ENCODE measurements at regions not wholly inside any gene's neighbourhood (a gene's known extent, or its start where the extent isn't known, plus 50 kb on each side); places are given as distances from the start of the nearest gene placed in this dataset.

GRCh38 chr5:136642976-136643375, 277.6 kb upstream of the TRPC7 start:
- Histone ChIP-seq H3K9me2 (ENCODE audit: insufficient read depth, low read length) (no peaks in the 10 kb centered on the region), H3K79me2 (replicated peaks; ENCODE audit: insufficient read depth, low read length) (no peaks in the 10 kb centered on the region), H3K27ac (ENCODE audit: low read length) (no peak overlapping the region), H2AFZ (ENCODE audit: low read depth, low read length) (no peak overlapping the region), H3K4me2 (ENCODE audit: low read length) (no peak overlapping the region), H3K9me3 (ENCODE audit: low read length) (no peaks in the 10 kb centered on the region), H4K20me1 (ENCODE audit: insufficient read depth) (no peaks in the 10 kb centered on the region), H3K27me3 (ENCODE audit: insufficient read depth, low read depth, low read length) (no peaks in the 10 kb centered on the region), H3K9ac (ENCODE audit: low read length) (no peak overlapping the region), H3K4me3 (ENCODE audit: low read length) (no peak overlapping the region), H3K36me3 (ENCODE audit: insufficient read depth, low read length) (no peaks in the 10 kb centered on the region), H3F3A (ENCODE audit: insufficient read depth, low read length, poor library complexity, severe bottlenecking) (no peaks in the 10 kb centered on the region)
- TF ChIP-seq MXI1 (conservative IDR thresholded peaks at IDR 0.05; ENCODE audit: poor library complexity, severe bottlenecking) (no peak), SMC3 (conservative IDR thresholded peaks at IDR 0.05; ENCODE audit: poor library complexity) (no peak), TAF1 (IDR thresholded peaks at IDR 0.05; ENCODE audit: low read depth) (no peak), POLR2AphosphoS5 (IDR thresholded peaks at IDR 0.05) (no peak), EP300 (conservative IDR thresholded peaks at IDR 0.05; ENCODE audit: poor library complexity, severe bottlenecking) (no peak), CTCF (IDR thresholded peaks at IDR 0.05; ENCODE audit: poor library complexity, severe bottlenecking) (no peak), RAD21 (conservative IDR thresholded peaks at IDR 0.05) (no peak), REST (IDR thresholded peaks at IDR 0.05; ENCODE audit: borderline replicate concordance) (no peak), EZH2 (IDR thresholded peaks at IDR 0.05; ENCODE audit: borderline replicate concordance, insufficient read depth, low read length, poor library complexity, severe bottlenecking) (no peak)

- Histone ChIP-seq H2AFZ (ENCODE audit: low read depth, low read length) (no peak overlapping the region), H3K9me2 (ENCODE audit: insufficient read depth, low read length) (no peaks in the 10 kb centered on the region), H3K4me3 (ENCODE audit: low read length) (no peak overlapping the region), H3K27ac (ENCODE audit: low read length) (no peak overlapping the region), H3K27me3 (ENCODE audit: insufficient read depth, low read depth, low read length) (no peaks in the 10 kb centered on the region), H3F3A (ENCODE audit: insufficient read depth, low read length, poor library complexity, severe bottlenecking) (no peaks in the 10 kb centered on the region), H3K9ac (ENCODE audit: low read length) (no peak overlapping the region), H3K9me3 (ENCODE audit: low read length) (no peaks in the 10 kb centered on the region), H3K4me2 (ENCODE audit: low read length) (no peak overlapping the region), H3K79me2 (replicated peaks; ENCODE audit: insufficient read depth, low read length) (no peaks in the 10 kb centered on the region), H4K20me1 (ENCODE audit: insufficient read depth) (no peaks in the 10 kb centered on the region), H3K36me3 (ENCODE audit: insufficient read depth, low read length) (no peaks in the 10 kb centered on the region)
- TF ChIP-seq POLR2AphosphoS5 (IDR thresholded peaks at IDR 0.05) (no peak), EP300 (conservative IDR thresholded peaks at IDR 0.05; ENCODE audit: poor library complexity, severe bottlenecking) (no peak), REST (IDR thresholded peaks at IDR 0.05; ENCODE audit: borderline replicate concordance) (no peak), RAD21 (conservative IDR thresholded peaks at IDR 0.05) (no peak), SMC3 (conservative IDR thresholded peaks at IDR 0.05; ENCODE audit: poor library complexity) (no peak), MXI1 (conservative IDR thresholded peaks at IDR 0.05; ENCODE audit: poor library complexity, severe bottlenecking) (no peak), EZH2 (IDR thresholded peaks at IDR 0.05; ENCODE audit: borderline replicate concordance, insufficient read depth, low read length, poor library complexity, severe bottlenecking) (no peak), TAF1 (IDR thresholded peaks at IDR 0.05; ENCODE audit: low read depth) (no peak), CTCF (IDR thresholded peaks at IDR 0.05; ENCODE audit: poor library complexity, severe bottlenecking) (no peak)
Observed at GRCh38 chr5:136639616-136640015, 274.3 kb upstream of the TRPC7 start.

Measured in neural cell (in vitro differentiated cells).